HG03175 (cell line): ENCODE measurements at regions not wholly inside any gene's neighbourhood (a gene's known extent, or its start where the extent isn't known, plus 50 kb on each side); places are given as distances from the start of the nearest gene placed in this dataset.

ENCODE experiments used
- ATAC-seq: cut with Tn5 transposase; IDR thresholded peaks from one replicate; pipeline ENCODE4 v1.9.1; 2021; ENCODE audit warnings: mild to moderate bottlenecking, moderate library complexity; ENCODE audit not compliant: unreplicated experiment

GRCh38 chr3:162103808-162104207, 607.2 kb downstream of the OTOL1 start:
- ATAC-seq = no peak

GRCh38 chr3:162111861-162112260, 615.3 kb downstream of the OTOL1 start:
- no peak for ATAC-seq

- no peak for ATAC-seq
Observed at GRCh38 chr3:162112719-162113118, 616.1 kb downstream of the OTOL1 start.

GRCh38 chr3:162117961-162118360, 621.4 kb downstream of the OTOL1 start:
- no peak for ATAC-seq

GRCh38 chr3:162119651-162120050, 623.0 kb downstream of the OTOL1 start:
- ATAC-seq = no peak

- ATAC-seq = no peak
Observed at GRCh38 chr3:162122405-162122804, 625.8 kb downstream of the OTOL1 start.

GRCh38 chr3:162125790-162126189, 629.2 kb downstream of the OTOL1 start:
- no peak for ATAC-seq

- no peak for ATAC-seq
Observed at GRCh38 chr3:162130582-162130981, 634.0 kb downstream of the OTOL1 start.

GRCh38 chr3:162132981-162133380, 636.4 kb downstream of the OTOL1 start:
- ATAC-seq = no peak

GRCh38 chr3:162134571-162134970, 638.0 kb downstream of the OTOL1 start:
- no peak for ATAC-seq

GRCh38 chr3:162136136-162136535, 639.5 kb downstream of the OTOL1 start:
- no peak for ATAC-seq

- no peak for ATAC-seq
Observed at GRCh38 chr3:162138509-162138908, 641.9 kb downstream of the OTOL1 start.

- ATAC-seq = no peak
Observed at GRCh38 chr3:162139841-162140240, 643.2 kb downstream of the OTOL1 start.

GRCh38 chr3:162141272-162141791, 644.7 kb downstream of the OTOL1 start:
- ATAC-seq = no peak

- ATAC-seq = no peak
Observed at GRCh38 chr3:162142511-162142910, 645.9 kb downstream of the OTOL1 start.

- ATAC-seq = no peak
Observed at GRCh38 chr3:162143180-162143579, 646.6 kb downstream of the OTOL1 start.

- no peak for ATAC-seq
Observed at GRCh38 chr3:162147996-162148395, 651.4 kb downstream of the OTOL1 start.

- no peak for ATAC-seq
Observed at GRCh38 chr3:162150790-162151189, 654.2 kb downstream of the OTOL1 start.

- ATAC-seq = no peak
Observed at GRCh38 chr3:162152636-162153035, 656.0 kb downstream of the OTOL1 start.

- ATAC-seq = no peak
Observed at GRCh38 chr3:162161595-162161994, 665.0 kb downstream of the OTOL1 start.

GRCh38 chr3:162165346-162165745, 668.7 kb downstream of the OTOL1 start:
- ATAC-seq = no peak

- no peak for ATAC-seq
Observed at GRCh38 chr3:162166543-162166942, 669.9 kb downstream of the OTOL1 start.

GRCh38 chr3:162168715-162169114, 672.1 kb downstream of the OTOL1 start:
- no peak for ATAC-seq

GRCh38 chr3:162170581-162170980, 674.0 kb downstream of the OTOL1 start:
- peak; percentile 87 for ATAC-seq
